GM12878 (cell line): ENCODE measurements at regions not wholly inside any gene's neighbourhood (a gene's known extent, or its start where the extent isn't known, plus 50 kb on each side); places are given as distances from the start of the nearest gene placed in this dataset.

Experiments used
- ATAC-seq: fragments of 200-7000 bp; cut with Tn5 transposase; 3 replicates; pipeline ENCODE4 v1.9.1; 2020; ENCODE audit warnings: mild to moderate bottlenecking, moderate library complexity
- BruUV-seq: library from RNA; stranded (reverse); fragments of 400-500 nt; replicated peaks from 2 replicates; lab custom pipeline; 2021; lab: Mats Ljungman, UMichigan
- CTCF ChIA-PET: fragments of 300-600 bp; sonication (Branson Sonifier 250); formaldehyde crosslinking; extraction: SDS; loops from one replicate; lab custom pipeline; 2021; ENCODE audit warnings: inconsistent platforms; lab: Yijun Ruan, JAX
- POLR2A ChIA-PET: fragments of 350-600 bp; formaldehyde crosslinking; extraction: SDS; loops from one replicate; lab custom pipeline; 2021; ENCODE audit warnings: inconsistent platforms; lab: Charles Lee
- RAD21 ChIA-PET: fragments of 300-600 bp; sonication (Branson Sonifier 250); formaldehyde crosslinking; loops from one replicate; lab custom pipeline; 2023; ENCODE audit warnings: antibody characterized with exemption; ENCODE audit not compliant: unreplicated experiment; lab: Charles Lee
- SMC1A ChIA-PET: fragments of 300-600 bp; sonication (Branson Sonifier 250); formaldehyde crosslinking; loops from one replicate; lab custom pipeline; 2023; ENCODE audit not compliant: unreplicated experiment, uncharacterized antibody; lab: Charles Lee
- DNase-seq: peaks from one replicate; pipeline ENCODE4 v3.0.0-alpha.2; 2011; ENCODE audit warnings: low read depth, low spot score
- FAIRE-seq: peaks from 3 replicates; lab custom pipeline; 2011; peaks lifted over from hg19 to GRCh38; lab: Jason Lieb, UNC
- H2AFZ ChIP-seq: 2 replicates; pipeline ENCODE4 v1.6.0; 2011; ENCODE audit warnings: low read depth, low read length, control low read depth; ENCODE audit not compliant: control insufficient read depth
- H3K27ac ChIP-seq: 2 replicates; pipeline ENCODE4 v1.5.1; 2011; ENCODE audit warnings: control low read depth; ENCODE audit not compliant: control insufficient read depth, insufficient read depth
- H3K27me3 ChIP-seq, 2 experiments: replicated peaks in 1 of 2; 2 replicates each; pipeline versions ENCODE4 v1.6.0 to v1.6.1; 2011; ENCODE audit warnings: low read length in 1 of 2; ENCODE audit not compliant: control insufficient read depth in 2 of 2, insufficient read depth in 2 of 2
- H3K36me3 ChIP-seq, 2 experiments: 2 replicates each; pipeline ENCODE4 v1.5.1; 2011; ENCODE audit warnings: low read length in 1 of 2; ENCODE audit not compliant: control insufficient read depth in 2 of 2, insufficient read depth in 2 of 2
- H3K4me1 ChIP-seq: 2 replicates; pipeline ENCODE4 v1.6.1; 2011; ENCODE audit warnings: mild to moderate bottlenecking, low read length, moderate library complexity, mixed read lengths; ENCODE audit not compliant: control insufficient read depth, insufficient read depth
- H3K4me2 ChIP-seq: 2 replicates; pipeline ENCODE4 v1.6.0; 2011; ENCODE audit warnings: control low read depth; ENCODE audit not compliant: control insufficient read depth, insufficient read depth
- H3K4me3 ChIP-seq: fragments of 200-600 bp; sonication (generic); 2 replicates; pipeline ENCODE4 v1.5.1; 2016
- H3K79me2 ChIP-seq: 2 replicates; pipeline ENCODE4 v1.6.0; 2011; ENCODE audit warnings: low read length; ENCODE audit not compliant: control insufficient read depth, insufficient read depth
- H3K9ac ChIP-seq: 2 replicates; pipeline ENCODE4 v1.8.0; 2011; ENCODE audit warnings: low read length, control low read depth, mixed read lengths; ENCODE audit not compliant: control insufficient read depth, insufficient read depth
- H3K9me3 ChIP-seq: replicated peaks from 3 replicates; pipeline ENCODE4 v1.5.1; 2011; ENCODE audit warnings: mild to moderate bottlenecking, low read length; ENCODE audit not compliant: control insufficient read depth, insufficient read depth
- H4K20me1 ChIP-seq: 2 replicates; pipeline ENCODE4 v1.6.0; 2011; ENCODE audit not compliant: control insufficient read depth, insufficient read depth
- CHD1 ChIP-seq: IDR thresholded peaks from 2 replicates; pipeline ENCODE4 v1.6.1; 2012; ENCODE audit warnings: low read depth, low read length, improper control_type of control experiment
- E2F4 ChIP-seq: IDR thresholded peaks from 2 replicates; pipeline ENCODE4 v1.6.1; 2012; ENCODE audit warnings: low read depth, low read length, improper control_type of control experiment
- GABPA ChIP-seq: IDR thresholded peaks from 2 replicates; pipeline ENCODE4 v1.6.1; 2014; ENCODE audit warnings: antibody characterized with exemption, low read depth, mild to moderate bottlenecking, inconsistent platforms
- NR2C2 ChIP-seq: IDR thresholded peaks from 2 replicates; pipeline ENCODE4 v1.6.1; 2011; ENCODE audit warnings: borderline replicate concordance, low read depth; ENCODE audit not compliant: control insufficient read depth, insufficient read length
- RAD21 ChIP-seq: IDR thresholded peaks from 2 replicates; pipeline ENCODE4 v1.6.1; 2011; ENCODE audit warnings: mild to moderate bottlenecking, low read depth, low read length, moderate library complexity; ENCODE audit not compliant: insufficient read depth
- ZNF207 ChIP-seq: fragments of 450-650 bp; IDR thresholded peaks from 2 replicates; pipeline ENCODE4 v1.6.1; 2014; ENCODE audit warnings: antibody characterized with exemption, mild to moderate bottlenecking, borderline replicate concordance
- WGBS: methylation state at CpG from one replicate; pipeline ENCODE4 v1.1.6; 2016; ENCODE audit warnings: low lambda C conversion rate; ENCODE audit not compliant: insufficient replicate concordance, insufficient coverage; ENCODE audit errors: missing lambda C conversion rate; 5-methylcytosine and 5-hydroxymethylcytosine counted together
- in situ Hi-C: fragments of 300-500 bp; cut with MboI; formaldehyde crosslinking; loops from 9 replicates; pipeline ENCODE4 v1.14.3; 2018; ENCODE audit warnings: mixed read lengths
- intact Hi-C: fragments of 100-400 bp; cut with micrococcal nuclease; formaldehyde crosslinking; loops from one replicate; pipeline ENCODE4 v1.14.2; 2022; ENCODE audit not compliant: unreplicated experiment
- TF ChIP-seq, protein P1 (sequence below): IDR thresholded peaks from 2 replicates; pipeline ENCODE4 v1.6.1; 2011; ENCODE audit warnings: borderline replicate concordance, low read depth, mild to moderate bottlenecking, moderate library complexity, low read length; ENCODE audit not compliant: insufficient read depth, poor library complexity, severe bottlenecking

GRCh38 chr12:92019491-92020277, 126.0 kb downstream of the BTG1 start:
- Histone ChIP-seq H3K27ac (no peak overlapping the region), H3K4me1 (no peaks in the 10 kb centered on the region), H3K4me2 (no peak overlapping the region), H3K79me2 (no peaks in the 10 kb centered on the region), H2AFZ (no peak overlapping the region), H3K4me3 (no peak overlapping the region), H4K20me1 (no peaks in the 10 kb centered on the region), H3K36me3 (no peaks in the 10 kb centered on the region), H3K9me3 (no peaks in the 10 kb centered on the region; the same call in 2 of the 3 replicates), H3K9ac (no peak overlapping the region), H3K27me3 (no peaks in the 10 kb centered on the region)
- ChIA-PET RAD21 (interaction anchor here (1.1 to 1.5 kb wide), 5 partner anchors 9 to 544 kb away, joined by 3 to 6 read pairs (median 3); no protein-coding TSS in a partner anchor), CTCF (interaction anchor here (1.2 to 1.7 kb wide), 4 partner anchors 10 to 51 kb away, joined by 3 read pairs; no protein-coding TSS in a partner anchor), SMC1A (interaction anchor here (0.9 to 3.3 kb wide), 4 partner anchors 11 to 140 kb away, joined by 3 to 18 read pairs (median 3); no protein-coding TSS in a partner anchor), POLR2A (interaction anchor here (0.6 to 3.0 kb wide), 3 partner anchors 10 to 29 kb away, joined by 3 to 7 read pairs (median 4); no protein-coding TSS in a partner anchor)
- ATAC-seq (no peak), FAIRE-seq (no peak), DNase-seq (no peak)
- in situ Hi-C loops (no loop called here), intact Hi-C loops (no loop called here)
- 78% methylated on average over 3 of the region's 3 CpGs for WGBS
- BruUV-seq: no TSS peak
- TF ChIP-seq ZNF207 (no peak), E2F4 (no peak), CHD1 (no peak), RAD21 (no peak), NR2C2 (no peak), GABPA (no peak)
- TF ChIP-seq, protein P1, sequence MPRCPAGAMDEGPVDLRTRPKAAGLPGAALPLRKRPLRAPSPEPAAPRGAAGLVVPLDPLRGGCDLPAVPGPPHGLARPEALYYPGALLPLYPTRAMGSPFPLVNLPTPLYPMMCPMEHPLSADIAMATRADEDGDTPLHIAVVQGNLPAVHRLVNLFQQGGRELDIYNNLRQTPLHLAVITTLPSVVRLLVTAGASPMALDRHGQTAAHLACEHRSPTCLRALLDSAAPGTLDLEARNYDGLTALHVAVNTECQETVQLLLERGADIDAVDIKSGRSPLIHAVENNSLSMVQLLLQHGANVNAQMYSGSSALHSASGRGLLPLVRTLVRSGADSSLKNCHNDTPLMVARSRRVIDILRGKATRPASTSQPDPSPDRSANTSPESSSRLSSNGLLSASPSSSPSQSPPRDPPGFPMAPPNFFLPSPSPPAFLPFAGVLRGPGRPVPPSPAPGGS: no peak
